HepG2 (cell line): ENCODE measurements at regions not wholly inside any gene's neighbourhood (a gene's known extent, or its start where the extent isn't known, plus 50 kb on each side); places are given as distances from the start of the nearest gene placed in this dataset.

Experiments
- ATAC-seq: fragments of 200-7000 bp; cut with Tn5 transposase; 3 replicates; pipeline ENCODE4 v1.9.1; 2020; ENCODE audit warnings: mild to moderate bottlenecking, moderate library complexity
- BruUV-seq: library from RNA; stranded (reverse); fragments of 400-500 nt; replicated peaks from 2 replicates; lab custom pipeline; 2021; lab: Mats Ljungman, UMichigan
- CTCF ChIA-PET: fragments of 300-600 bp; formaldehyde crosslinking; extraction: SDS; loops from one replicate; lab custom pipeline; 2021; ENCODE audit warnings: low total read pairs, inconsistent platforms, low intra/inter-chr PET ratio; lab: Yijun Ruan, JAX
- POLR2A ChIA-PET: fragments of 350-600 bp; sonication (Branson Sonifier 250); formaldehyde crosslinking; loops from one replicate; lab custom pipeline; 2020; ENCODE audit warnings: antibody characterized with exemption, inconsistent platforms; lab: Yijun Ruan, JAX
- DNase-seq: peaks from one replicate; pipeline ENCODE4 v3.0.0-alpha.2; 2015; ENCODE audit warnings: low spot score
- FAIRE-seq: peaks from 3 replicates; lab custom pipeline; 2011; peaks lifted over from hg19 to GRCh38; lab: Jason Lieb, UNC
- H2AFZ ChIP-seq: one replicate; pipeline ENCODE4 v1.6.1; 2011; ENCODE audit warnings: low read length, inconsistent platforms
- H3K27ac ChIP-seq: fragments of 300-600 bp; 3 replicates; pipeline ENCODE4 v1.8.0; 2011; ENCODE audit warnings: mixed run types, mild to moderate bottlenecking, mixed read lengths, low read length, inconsistent platforms; ENCODE audit not compliant: insufficient read depth; ENCODE audit errors: extremely low read length
- H3K27me3 ChIP-seq, 2 experiments: fragments of 200-600 bp in 1 of 2; 2 replicates in 1 of 2; 3 replicates in 1 of 2; pipeline versions ENCODE4 v1.6.0 to v1.8.0; 2011; ENCODE audit warnings: low read length in 2 of 2, mild to moderate bottlenecking in 2 of 2, moderate library complexity in 2 of 2, inconsistent platforms in 1 of 2; ENCODE audit not compliant: insufficient read depth in 2 of 2, control insufficient read depth in 1 of 2
- H3K36me3 ChIP-seq, 2 experiments: fragments of 200-600 bp in 1 of 2; replicated peaks in 1 of 2; 2 replicates in 1 of 2; 3 replicates in 1 of 2; pipeline versions ENCODE4 v1.5.1 to v1.8.0; 2011; ENCODE audit warnings: low read length in 2 of 2, inconsistent platforms in 1 of 2; ENCODE audit not compliant: insufficient read depth in 2 of 2, control insufficient read depth in 1 of 2
- H3K4me1 ChIP-seq: 2 replicates; pipeline ENCODE4 v1.5.1; 2012; ENCODE audit warnings: low read length, inconsistent platforms; ENCODE audit not compliant: insufficient read depth
- H3K4me2 ChIP-seq: 2 replicates; pipeline ENCODE4 v1.6.0; 2011; ENCODE audit warnings: low read depth, low read length, inconsistent platforms
- H3K4me3 ChIP-seq, 3 experiments: fragments of 200-600 bp in 1 of 3; sonication (generic), shearing (Covaris generic) in 1 of 3; replicated peaks in 1 of 3; 2 replicates each; pipeline ENCODE4 v1.5.1; 2011 to 2016; ENCODE audit warnings: low read length in 3 of 3, inconsistent platforms in 2 of 3, low read depth in 2 of 3, mild to moderate bottlenecking in 2 of 3, control low read depth in 1 of 3, mixed read lengths in 1 of 3; ENCODE audit not compliant: insufficient read depth in 1 of 3
- H3K79me2 ChIP-seq: one replicate; pipeline ENCODE4 v1.6.1; 2011; ENCODE audit warnings: low read length, inconsistent platforms; ENCODE audit not compliant: insufficient read depth
- H3K9ac ChIP-seq: 2 replicates; pipeline ENCODE4 v1.6.0; 2011; ENCODE audit warnings: mild to moderate bottlenecking, low read depth, low read length, inconsistent platforms; ENCODE audit not compliant: insufficient read depth
- H3K9me3 ChIP-seq: 2 replicates; pipeline ENCODE4 v1.5.1; 2012; ENCODE audit warnings: mild to moderate bottlenecking, low read length
- H4K20me1 ChIP-seq: 2 replicates; pipeline ENCODE4 v1.6.0; 2011; ENCODE audit warnings: inconsistent platforms, mild to moderate bottlenecking, low read length, moderate library complexity; ENCODE audit not compliant: insufficient read depth
- CBX5 ChIP-seq: sonication (generic); formaldehyde crosslinking; IDR thresholded peaks from 2 replicates; pipeline ENCODE4 v1.4.0; 2020; ENCODE audit warnings: missing genetic modification reagents, borderline replicate concordance
- MEIS1 ChIP-seq: sonication (generic); formaldehyde crosslinking; IDR thresholded peaks from 2 replicates; pipeline ENCODE4 v1.9.0; 2021; ENCODE audit warnings: mild to moderate bottlenecking, missing genetic modification reagents, moderate library complexity, borderline replicate concordance
- YEATS2 ChIP-seq: sonication (generic); formaldehyde crosslinking; IDR thresholded peaks from 2 replicates; pipeline ENCODE4 v1.4.0; 2020; ENCODE audit warnings: missing genetic modification reagents, borderline replicate concordance
- ZNF225 ChIP-seq: sonication (generic); formaldehyde crosslinking; IDR thresholded peaks from 2 replicates; pipeline ENCODE4 v1.4.0; 2020; ENCODE audit warnings: mild to moderate bottlenecking, missing genetic modification reagents
- ZNF3 ChIP-seq: IDR thresholded peaks from 2 replicates; pipeline ENCODE4 v1.7.0; 2017; ENCODE audit warnings: inconsistent platforms
- ZNF792 ChIP-seq: IDR thresholded peaks from 2 replicates; pipeline ENCODE4 v1.6.1; 2016
- ZUFSP ChIP-seq: sonication (generic); formaldehyde crosslinking; IDR thresholded peaks from 2 replicates; pipeline ENCODE4 v1.9.0; 2021; ENCODE audit warnings: missing genetic modification reagents, mild to moderate bottlenecking, borderline replicate concordance
- WGBS: methylation state at CpG from one replicate; pipeline ENCODE4 v1.1.6; 2017; ENCODE audit warnings: low lambda C conversion rate; 5-methylcytosine and 5-hydroxymethylcytosine counted together
- in situ Hi-C: cut with HindIII; loops from 2 replicates; pipeline ENCODE4 v1.10.0; 2017; ENCODE audit warnings: low pct_unique_long_range_greater_than_20kb; ENCODE audit not compliant: extremely low pct_ligation_motif_present
- intact Hi-C: fragments of 100-400 bp; cut with micrococcal nuclease; formaldehyde crosslinking; loops from one replicate; pipeline ENCODE4 v1.10.0; 2022; ENCODE audit not compliant: unreplicated experiment
- TF ChIP-seq, protein P1 (sequence below): sonication (generic); formaldehyde crosslinking; IDR thresholded peaks from 2 replicates; pipeline ENCODE4 v1.4.0; 2020; ENCODE audit warnings: low read depth, missing genetic modification reagents
- TF ChIP-seq, protein P2 (sequence below): sonication (generic); formaldehyde crosslinking; IDR thresholded peaks from 2 replicates; pipeline ENCODE4 v1.8.0; 2022; ENCODE audit warnings: missing genetic modification reagents, low read depth, mild to moderate bottlenecking, borderline replicate concordance

DNA sequence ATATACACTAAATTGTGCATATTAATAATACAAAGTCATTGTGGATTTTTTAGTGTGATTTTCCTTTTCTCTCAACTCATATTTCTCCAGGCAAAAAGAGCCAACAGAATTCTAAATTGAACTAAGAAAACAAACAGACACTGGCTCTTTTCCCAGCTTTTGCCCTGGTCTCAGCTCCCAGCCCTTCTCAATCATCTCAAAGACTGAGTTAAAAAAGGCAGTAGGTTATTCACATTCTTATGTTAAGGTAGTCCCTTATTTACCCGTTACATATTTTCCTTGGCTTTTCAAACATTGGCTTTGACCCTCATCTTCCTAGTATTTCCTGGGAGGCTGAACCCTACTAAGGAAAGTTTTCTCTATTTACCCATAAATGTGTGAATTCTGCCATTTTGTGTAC, 753.6 kb downstream of the LIG4 start:
- no peaks in the 10 kb centered on the region for H3K27me3 ChIP-seq
- in situ Hi-C loops (no loop called here), intact Hi-C loops (no loop called here)
- no peak overlapping the region for H3K27ac ChIP-seq
- no peaks in the 10 kb centered on the region for H3K4me1 ChIP-seq
- no TSS peak for BruUV-seq
- H3K4me3 ChIP-seq = no peak overlapping the region
- no peak overlapping the region for H3K4me2 ChIP-seq
- no peaks in the 10 kb centered on the region for H3K36me3 ChIP-seq
- no peak for DNase-seq
- peaks cover 7% of the 10 kb centered on the region; the same call in 1 of the 2 replicates for H3K9me3 ChIP-seq
- CTCF ChIA-PET = no interaction called here
- ATAC-seq = no peak
- no peaks in the 10 kb centered on the region for H3K79me2 ChIP-seq
- no peak overlapping the region for H3K9ac ChIP-seq
- POLR2A ChIA-PET = no interaction called here
- H4K20me1 ChIP-seq = no peaks in the 10 kb centered on the region
- TF ChIP-seq ZNF225 (CRISPR knock-in tag) (no peak), MEIS1 (CRISPR knock-in tag) (no peak), CBX5 (CRISPR knock-in tag) (no peak), YEATS2 (CRISPR knock-in tag) (no peak), ZNF3 (CRISPR knock-in tag) (no peak), ZNF792 (CRISPR knock-in tag) (no peak), ZUFSP (CRISPR knock-in tag) (no peak)
- TF ChIP-seq, protein P1, sequence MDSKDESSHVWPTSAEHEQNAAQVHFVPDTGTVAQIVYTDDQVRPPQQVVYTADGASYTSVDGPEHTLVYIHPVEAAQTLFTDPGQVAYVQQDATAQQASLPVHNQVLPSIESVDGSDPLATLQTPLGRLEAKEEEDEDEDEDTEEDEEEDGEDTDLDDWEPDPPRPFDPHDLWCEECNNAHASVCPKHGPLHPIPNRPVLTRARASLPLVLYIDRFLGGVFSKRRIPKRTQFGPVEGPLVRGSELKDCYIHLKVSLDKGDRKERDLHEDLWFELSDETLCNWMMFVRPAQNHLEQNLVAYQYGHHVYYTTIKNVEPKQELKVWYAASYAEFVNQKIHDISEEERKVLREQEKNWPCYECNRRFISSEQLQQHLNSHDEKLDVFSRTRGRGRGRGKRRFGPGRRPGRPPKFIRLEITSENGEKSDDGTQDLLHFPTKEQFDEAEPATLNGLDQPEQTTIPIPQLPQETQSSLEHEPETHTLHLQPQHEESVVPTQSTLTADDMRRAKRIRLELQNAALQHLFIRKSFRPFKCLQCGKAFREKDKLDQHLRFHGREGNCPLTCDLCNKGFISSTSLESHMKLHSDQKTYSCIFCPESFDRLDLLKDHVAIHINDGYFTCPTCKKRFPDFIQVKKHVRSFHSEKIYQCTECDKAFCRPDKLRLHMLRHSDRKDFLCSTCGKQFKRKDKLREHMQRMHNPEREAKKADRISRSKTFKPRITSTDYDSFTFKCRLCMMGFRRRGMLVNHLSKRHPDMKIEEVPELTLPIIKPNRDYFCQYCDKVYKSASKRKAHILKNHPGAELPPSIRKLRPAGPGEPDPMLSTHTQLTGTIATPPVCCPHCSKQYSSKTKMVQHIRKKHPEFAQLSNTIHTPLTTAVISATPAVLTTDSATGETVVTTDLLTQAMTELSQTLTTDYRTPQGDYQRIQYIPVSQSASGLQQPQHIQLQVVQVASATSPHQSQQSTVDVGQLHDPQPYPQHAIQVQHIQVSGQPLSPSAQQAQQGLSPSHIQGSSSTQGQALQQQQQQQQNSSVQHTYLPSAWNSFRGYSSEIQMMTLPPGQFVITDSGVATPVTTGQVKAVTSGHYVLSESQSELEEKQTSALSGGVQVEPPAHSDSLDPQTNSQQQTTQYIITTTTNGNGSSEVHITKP (CRISPR knock-in tag) = no peak
- TF ChIP-seq, protein P2, sequence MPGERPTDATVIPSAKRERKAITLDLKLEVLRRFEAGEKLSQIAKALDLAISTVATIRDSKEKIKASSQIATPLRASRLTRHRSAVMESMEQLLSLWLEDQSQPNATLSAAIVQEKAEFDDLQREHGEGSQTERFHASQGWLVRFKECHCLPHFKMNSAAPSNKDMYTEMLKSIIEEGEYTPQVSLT = no peak
- no peak overlapping the region for H2AFZ ChIP-seq
- FAIRE-seq = no peak
- 0% methylated on average over 1 of the region's 1 CpG for WGBS
